ENCODE measurements at regions not wholly inside any gene's neighbourhood (a gene's known extent, or its start where the extent isn't known, plus 50 kb on each side); places are given as distances from the start of the nearest gene placed in this dataset.
A peak's percentile ranks its signal among the peaks of the same experiment; 100 is the strongest.
"Not testable (repeated sequence)": the region's sequence is repeated elsewhere in the genome, so short reads cannot be mapped to it uniquely, and the experiment has no call there.

DNA sequence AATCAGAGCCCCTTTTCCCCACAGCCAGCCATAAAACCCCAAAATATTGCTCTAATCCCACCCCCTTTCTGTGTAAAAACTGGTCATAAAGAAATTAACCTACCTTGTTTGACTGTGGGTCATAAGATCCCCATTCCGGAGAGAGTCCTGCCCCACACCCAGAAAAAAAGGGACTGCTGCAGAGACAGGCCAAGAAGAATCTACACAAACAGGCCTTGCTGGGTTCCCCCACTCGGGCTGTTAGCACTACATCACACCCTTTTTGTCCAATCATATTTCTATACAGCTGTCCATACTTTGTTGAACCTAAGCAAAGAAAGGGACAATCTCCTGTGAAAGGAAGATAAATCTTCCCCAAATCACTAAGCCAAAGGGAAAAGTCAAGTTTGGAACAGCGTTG, 84.4 kb upstream of the MFGE8 start:
- DNase-seq = no peak

- DNase-seq = peak; percentile 8
Measured at GRCh38 chr15:88998980-88999713, 86.0 kb upstream of the MFGE8 start.

DNA sequence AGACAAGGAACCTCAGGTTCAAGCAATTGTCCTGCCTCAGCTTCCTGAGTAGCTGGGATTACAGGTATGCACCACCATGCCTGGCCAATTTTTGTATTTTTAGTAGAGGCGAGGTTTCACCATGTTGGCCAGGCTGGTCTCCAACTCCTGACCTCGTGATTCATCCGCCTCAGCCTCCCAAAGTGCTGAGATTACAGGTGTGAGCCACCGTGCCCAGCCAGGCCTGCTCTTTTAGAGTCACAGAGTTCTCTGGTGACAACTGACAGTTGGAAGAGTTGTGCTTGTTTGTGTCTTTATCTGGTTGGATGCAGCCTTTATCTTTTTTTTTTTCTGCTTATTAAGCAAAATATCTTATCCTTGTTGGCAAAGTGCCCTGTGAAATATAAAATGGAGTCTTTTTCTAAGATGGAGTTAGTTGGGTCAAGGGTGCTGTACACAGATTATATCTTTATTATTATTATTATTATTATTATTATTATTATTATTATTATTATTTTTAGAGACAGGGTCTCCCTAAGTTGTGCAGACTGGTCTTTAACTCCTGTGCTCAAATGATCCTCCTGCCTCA, 86.5 kb upstream of the ABHD2 start:
- DNase-seq = peak; percentile 55

DNA sequence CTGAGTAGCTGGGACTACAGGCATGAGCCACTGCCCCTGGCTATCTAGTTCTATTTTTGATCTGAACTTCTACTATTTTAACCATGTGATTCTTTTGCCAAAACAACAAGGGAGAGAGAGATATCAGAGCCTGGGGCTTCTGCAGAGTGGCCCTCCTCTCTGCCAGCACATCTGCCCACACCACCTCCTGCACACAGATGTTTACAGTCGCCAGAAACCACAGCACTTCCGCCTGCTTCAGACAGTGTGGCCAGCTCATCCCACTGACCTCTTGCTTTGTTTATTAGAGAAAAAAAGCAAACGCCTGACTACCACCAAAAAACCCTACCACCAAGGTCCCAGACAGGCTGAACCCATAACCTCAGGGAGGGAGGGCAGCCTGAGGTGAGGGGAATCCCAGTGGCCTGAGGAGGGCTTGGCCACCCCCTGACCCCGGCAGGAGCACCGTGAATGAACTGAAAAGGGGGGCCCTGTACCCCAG, 85.9 kb upstream of the ABHD2 start:
- peak; percentile 95 for DNase-seq

GRCh38 chr15:89002830-89003229, 85.4 kb upstream of the ABHD2 start:
- DNase-seq = peak; percentile 50

DNA sequence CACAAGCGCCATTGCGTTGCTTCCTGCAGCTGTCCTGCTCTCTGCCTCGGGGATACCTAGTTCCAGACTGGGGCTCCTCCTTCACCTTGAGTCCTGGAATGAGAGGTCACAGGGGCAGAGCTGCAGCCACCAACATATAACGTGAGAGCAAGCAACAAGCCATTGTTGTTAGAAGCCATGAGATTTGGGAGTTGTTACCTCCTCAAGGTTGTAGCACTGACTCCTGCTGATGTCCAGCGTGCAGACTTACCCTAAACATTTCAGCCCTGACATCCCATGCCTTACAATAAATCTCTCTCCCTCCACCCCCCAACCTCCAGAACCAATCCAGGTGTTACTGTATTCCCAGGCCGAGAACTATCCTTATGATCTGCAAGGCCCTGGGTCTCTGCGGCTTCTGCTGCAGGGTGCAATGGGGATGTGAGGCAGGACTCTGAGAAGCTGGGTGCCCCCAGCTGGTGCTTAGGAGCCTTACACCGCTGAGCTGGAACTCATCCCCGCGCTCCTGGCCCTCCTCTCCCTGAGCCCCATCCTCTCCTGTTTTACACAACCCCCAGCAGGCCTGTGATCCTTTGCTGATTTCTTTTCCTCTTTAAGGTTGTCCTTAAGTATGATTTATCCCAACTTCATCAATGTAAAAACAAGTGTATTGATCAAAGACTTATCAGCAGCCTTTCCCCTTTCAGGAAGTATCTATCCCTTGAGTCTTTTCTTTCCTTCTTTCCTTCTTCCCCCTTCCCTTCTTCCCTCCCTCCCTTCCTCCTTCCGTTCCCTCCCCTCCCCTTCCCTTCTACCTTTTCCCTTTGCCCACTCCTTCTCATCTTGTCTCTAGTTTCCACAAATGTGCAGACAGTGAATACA, 84.2 kb upstream of the ABHD2 start:
- peak; percentile 65 for DNase-seq

DNA sequence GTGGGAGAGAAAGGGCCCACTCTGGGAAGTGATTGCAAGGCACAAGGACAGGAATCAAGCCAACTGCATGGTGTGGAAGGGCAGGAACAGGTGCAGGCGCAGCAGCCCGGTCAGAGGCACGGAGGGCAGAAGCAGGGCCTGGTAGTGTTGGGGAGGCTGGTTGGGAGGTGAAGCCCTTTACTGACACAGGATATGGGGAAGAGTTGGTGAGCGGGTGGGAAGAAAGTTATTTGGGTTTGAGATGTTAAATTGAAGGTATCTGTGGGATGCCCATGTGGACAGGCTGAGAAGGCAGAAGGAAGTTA, 83.6 kb upstream of the ABHD2 start:
- no peak for DNase-seq

GRCh38 chr15:89007527-89007926, 80.7 kb upstream of the ABHD2 start:
- DNase-seq = not testable (repeated sequence)

GRCh38 chr15:89007989-89008388, 80.3 kb upstream of the ABHD2 start:
- peak; percentile 51 for DNase-seq

- no peak for DNase-seq
Measured at GRCh38 chr15:89009080-89009479, 79.2 kb upstream of the ABHD2 start.

- DNase-seq = no peak
Measured at GRCh38 chr15:89015412-89016097, 72.7 kb upstream of the ABHD2 start.

DNA sequence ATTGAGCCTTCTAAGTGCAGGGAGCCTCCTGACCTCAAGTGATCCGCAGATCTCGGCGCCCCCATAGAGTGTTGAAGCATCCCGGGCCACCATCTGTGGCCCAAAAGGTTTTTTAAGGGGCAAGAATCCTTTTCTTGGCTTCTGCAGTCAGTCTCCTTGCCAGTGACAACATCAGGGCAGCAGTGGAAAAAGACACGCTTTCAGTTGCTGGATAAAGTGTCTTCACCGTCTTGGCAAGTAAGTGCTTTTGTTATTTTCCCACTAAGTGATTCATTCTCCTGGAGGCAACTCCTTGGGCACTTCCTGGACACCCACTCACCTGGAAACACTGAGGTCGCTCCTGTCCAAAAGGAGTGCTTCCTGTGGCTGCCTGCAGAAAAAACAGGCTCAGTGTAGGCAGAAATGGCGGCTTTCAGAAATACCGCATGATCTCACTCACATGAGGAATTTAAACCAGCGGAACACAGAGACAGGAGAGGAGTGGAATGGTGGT, 71.7 kb upstream of the ABHD2 start:
- no peak for DNase-seq

GRCh38 chr15:89017370-89018066, 70.7 kb upstream of the ABHD2 start:
- peak; percentile 86 for DNase-seq

DNA sequence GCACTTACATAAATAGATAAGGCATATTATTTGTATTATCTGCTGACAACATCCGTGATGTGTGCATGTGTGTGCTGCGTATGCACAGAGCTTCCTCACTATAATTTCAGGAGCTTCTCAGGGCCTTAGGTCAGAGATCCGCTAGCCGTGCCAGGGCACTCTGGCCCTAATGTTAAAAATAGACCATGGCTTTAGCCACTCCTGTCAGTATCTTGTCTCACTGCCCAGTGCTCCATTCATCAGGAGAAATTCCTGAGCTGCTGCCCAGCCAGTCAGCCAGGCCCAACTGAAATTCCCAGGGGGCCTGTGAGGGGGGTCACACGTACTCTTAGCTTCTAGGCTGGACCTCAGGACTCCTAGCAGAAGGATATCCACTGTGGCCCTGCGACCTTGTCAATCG, 70.0 kb upstream of the ABHD2 start:
- DNase-seq = no peak

DNA sequence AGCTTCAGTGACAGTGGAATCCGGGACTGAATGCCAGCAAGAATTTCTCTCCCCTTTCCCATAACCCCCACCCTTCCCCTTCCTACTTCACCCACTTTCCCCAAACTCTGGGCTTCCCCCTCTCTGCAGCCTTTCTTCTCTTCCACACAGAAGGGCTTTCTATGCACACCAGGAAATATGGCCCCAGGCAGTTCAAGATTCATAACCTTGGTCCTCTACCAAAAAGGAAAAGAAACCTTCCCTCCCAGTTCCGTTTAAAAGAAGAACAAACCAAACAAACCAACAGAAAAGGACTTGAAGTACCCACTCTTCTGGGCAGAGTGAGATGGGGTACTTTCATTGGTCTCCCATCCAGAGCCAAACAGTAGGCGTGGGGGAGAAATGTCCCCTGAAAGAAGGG, 68.8 kb upstream of the ABHD2 start:
- DNase-seq = no peak

GRCh38 chr15:89021224-89021623, 67.0 kb upstream of the ABHD2 start:
- peak; percentile 85 for DNase-seq

DNA sequence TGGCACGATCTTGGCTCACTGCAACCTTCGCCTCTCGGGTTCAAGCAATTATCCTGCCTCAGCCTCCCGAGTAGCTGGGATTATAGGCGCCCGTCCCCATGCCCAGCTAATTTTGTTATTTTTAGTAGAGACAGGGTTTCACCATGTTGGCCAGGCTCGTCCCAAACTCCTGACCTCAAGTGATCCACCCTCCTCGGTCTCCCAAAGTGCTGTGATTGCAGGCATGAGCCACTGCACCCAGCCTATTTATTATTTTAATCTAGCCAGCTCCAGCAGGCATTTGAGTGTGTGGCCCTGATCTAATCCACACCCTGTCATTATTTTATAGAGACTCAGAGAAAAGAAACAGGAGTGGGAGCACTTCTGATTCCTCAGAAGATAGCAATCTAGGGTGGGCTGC, 66.4 kb upstream of the ABHD2 start:
- not testable (repeated sequence) for DNase-seq

GRCh38 chr15:89023311-89023961, 64.8 kb upstream of the ABHD2 start:
- DNase-seq = no peak

DNA sequence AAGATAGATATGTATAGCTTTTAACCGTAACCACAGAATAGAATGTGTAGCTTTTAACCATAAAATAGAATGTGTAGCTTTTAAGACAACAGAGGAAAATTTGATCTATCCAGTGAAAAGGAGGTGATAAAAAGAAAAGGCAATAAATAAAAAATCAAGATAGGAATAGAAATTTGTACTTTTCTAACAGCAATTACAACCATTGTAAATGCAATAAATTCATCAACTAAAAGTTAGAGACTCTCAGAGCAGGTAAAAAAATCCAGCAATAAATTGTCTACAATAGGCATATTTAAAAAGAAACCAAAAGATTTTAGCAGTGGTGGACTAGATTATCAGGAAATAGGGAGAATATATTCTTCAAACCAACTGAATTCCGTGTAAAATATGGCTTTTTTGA, 63.8 kb upstream of the ABHD2 start:
- no peak for DNase-seq

DNA sequence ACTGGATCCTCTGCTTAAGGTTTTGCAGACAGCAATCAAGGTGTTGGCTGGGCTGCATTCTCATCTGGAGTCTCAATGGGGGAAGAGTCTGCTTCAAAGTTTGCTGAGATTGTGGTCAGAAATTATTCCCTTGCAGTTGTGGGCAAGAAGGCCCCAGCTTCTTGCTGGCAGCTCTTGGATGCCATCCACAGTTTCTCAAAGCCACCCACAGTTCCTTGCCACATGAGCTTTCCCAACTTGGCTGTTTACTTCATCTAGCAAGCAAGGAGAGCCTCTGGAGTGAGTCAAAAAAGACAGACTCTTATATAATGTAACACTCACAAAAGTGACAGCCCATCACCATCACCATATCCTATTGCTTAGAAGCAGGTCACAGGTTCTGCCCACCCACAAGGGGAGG, 62.1 kb upstream of the ABHD2 start:
- DNase-seq = no peak

DNA sequence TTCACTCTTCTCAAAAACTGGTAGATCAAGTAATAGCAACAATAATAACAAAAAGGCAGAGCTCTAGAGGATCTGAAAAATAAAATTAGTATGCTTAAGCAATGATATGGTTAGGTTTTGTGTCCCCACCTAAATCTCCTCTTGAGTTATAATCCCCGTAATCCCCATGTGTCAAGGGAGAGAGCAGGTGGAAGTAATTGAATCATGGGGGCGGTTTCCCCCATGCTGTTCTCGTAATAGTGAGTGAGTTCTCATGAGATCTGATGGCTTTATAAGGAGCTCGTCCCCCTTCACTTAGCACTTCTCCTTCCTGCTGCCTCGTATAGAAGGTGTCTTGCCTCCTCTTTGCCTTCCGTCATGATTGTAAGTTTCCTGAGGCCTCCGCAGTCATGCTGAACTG, 60.2 kb upstream of the ABHD2 start:
- DNase-seq = no peak

DNA sequence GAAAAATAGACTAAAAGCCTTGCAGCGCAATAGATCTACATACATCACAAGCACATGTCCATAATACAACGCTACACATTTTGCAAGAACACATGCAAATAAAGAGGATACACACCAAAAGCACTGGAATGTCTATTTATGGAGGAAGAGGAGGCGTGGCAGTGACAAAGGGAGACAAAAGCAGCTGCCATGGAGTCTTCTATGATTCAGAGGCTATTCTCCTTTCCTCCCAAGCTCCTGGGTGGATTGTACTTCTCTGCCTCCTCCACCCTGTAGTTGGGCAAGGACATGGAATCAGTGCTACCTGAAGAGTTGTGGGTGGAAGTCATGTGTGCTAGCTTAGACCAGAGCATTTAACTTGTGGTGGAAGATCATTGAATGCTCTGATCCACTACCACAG, 57.9 kb upstream of the ABHD2 start:
- DNase-seq = no peak

Data from OCI-M1 (cell line).